Left ventricle myocardium inferior (tissue), 1 donor: ENCODE measurements at regions not wholly inside any gene's neighbourhood (a gene's known extent, or its start where the extent isn't known, plus 50 kb on each side); places are given as distances from the start of the nearest gene placed in this dataset.
A peak's percentile ranks its signal among the peaks of the same experiment; 100 is the strongest.
"Not testable (repeated sequence)": the region's sequence is repeated elsewhere in the genome, so short reads cannot be mapped to it uniquely, and the experiment has no call there.

Source experiments
- DNase-seq: peaks from one replicate; pipeline ENCODE4 v3.0.0-alpha.2; 2020
- H3K27ac ChIP-seq: fragments of 200-600 bp; replicated peaks from 2 replicates; pipeline ENCODE4 v1.8.0; 2021
- H3K27me3 ChIP-seq: fragments of 200-600 bp; 2 replicates; pipeline ENCODE4 v1.8.0; 2021; ENCODE audit warnings: low read depth
- H3K36me3 ChIP-seq: fragments of 200-600 bp; 2 replicates; pipeline ENCODE4 v1.8.0; 2021
- H3K4me1 ChIP-seq: fragments of 200-600 bp; 2 replicates; pipeline ENCODE4 v1.8.0; 2021
- H3K4me3 ChIP-seq: fragments of 200-600 bp; 2 replicates; pipeline ENCODE4 v1.8.0; 2021; ENCODE audit warnings: mild to moderate bottlenecking, moderate library complexity
- H3K9me3 ChIP-seq: fragments of 200-600 bp; replicated peaks from 2 replicates; pipeline ENCODE4 v1.8.0; 2021
- intact Hi-C: fragments of 100-400 bp; cut with micrococcal nuclease; formaldehyde crosslinking; loops from one replicate; pipeline ENCODE4 v1.11.0; 2022
- TF ChIP-seq, protein P1 (sequence below): fragments of 200-600 bp; IDR thresholded peaks from 2 replicates; pipeline ENCODE4 v1.8.0; 2021; ENCODE audit warnings: antibody characterized with exemption, mild to moderate bottlenecking, borderline replicate concordance
- donor health status: DM: no; HTN: yes; CAD: no; lungs with severe emphysema.

DNA sequence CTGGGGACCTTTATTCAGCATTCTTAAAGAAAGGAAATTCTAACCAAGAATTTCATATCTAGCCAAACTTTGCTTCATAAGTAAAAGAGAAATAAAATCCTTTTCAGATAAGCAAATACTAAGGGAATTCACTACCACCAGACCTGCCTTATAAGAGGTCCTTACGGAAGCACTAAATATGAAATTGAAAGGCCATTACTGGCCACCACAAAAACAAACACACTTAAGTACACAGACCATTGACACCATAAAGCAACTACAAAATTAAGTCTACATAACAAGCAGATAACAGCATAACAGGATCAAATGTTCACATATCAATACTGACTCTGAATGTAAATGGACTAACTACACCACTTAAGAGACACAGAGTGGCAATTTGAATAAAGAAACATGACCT is 361.4 kb upstream of the POU5F2 start:
- Histone ChIP-seq H3K27ac (no peak overlapping the region), H3K4me3 (no peak overlapping the region), H3K4me1 (no peaks in the 10 kb centered on the region), H3K9me3 (peaks cover 26% of the 10 kb centered on the region), H3K27me3 (no peaks in the 10 kb centered on the region), H3K36me3 (no peaks in the 10 kb centered on the region)
- TF ChIP-seq, protein P1, sequence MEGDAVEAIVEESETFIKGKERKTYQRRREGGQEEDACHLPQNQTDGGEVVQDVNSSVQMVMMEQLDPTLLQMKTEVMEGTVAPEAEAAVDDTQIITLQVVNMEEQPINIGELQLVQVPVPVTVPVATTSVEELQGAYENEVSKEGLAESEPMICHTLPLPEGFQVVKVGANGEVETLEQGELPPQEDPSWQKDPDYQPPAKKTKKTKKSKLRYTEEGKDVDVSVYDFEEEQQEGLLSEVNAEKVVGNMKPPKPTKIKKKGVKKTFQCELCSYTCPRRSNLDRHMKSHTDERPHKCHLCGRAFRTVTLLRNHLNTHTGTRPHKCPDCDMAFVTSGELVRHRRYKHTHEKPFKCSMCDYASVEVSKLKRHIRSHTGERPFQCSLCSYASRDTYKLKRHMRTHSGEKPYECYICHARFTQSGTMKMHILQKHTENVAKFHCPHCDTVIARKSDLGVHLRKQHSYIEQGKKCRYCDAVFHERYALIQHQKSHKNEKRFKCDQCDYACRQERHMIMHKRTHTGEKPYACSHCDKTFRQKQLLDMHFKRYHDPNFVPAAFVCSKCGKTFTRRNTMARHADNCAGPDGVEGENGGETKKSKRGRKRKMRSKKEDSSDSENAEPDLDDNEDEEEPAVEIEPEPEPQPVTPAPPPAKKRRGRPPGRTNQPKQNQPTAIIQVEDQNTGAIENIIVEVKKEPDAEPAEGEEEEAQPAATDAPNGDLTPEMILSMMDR: no peak
- intact Hi-C loops: no loop called here
- DNase-seq: no peak

DNA sequence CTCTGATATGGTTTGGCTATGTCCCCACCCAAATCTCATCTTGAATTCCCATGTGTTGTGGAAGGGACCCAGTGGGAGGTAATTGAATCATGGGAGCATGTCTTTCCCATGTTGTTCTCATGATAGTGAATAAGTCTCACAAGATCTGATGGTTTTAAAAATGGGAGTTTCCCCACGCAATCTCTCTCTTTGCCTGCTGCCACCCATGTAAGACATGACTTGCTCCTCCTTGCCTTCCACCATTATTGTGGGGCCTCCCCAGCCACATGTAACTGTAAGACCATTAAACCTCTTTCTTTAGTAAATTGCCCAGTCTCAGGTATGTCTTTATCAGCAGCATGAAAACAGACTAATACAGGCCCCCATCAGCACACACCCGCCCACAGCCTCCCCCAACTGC is 356.0 kb upstream of the POU5F2 start:
- H3K9me3 ChIP-seq: peaks cover 19% of the 10 kb centered on the region
- DNase-seq: not testable (repeated sequence)

DNA sequence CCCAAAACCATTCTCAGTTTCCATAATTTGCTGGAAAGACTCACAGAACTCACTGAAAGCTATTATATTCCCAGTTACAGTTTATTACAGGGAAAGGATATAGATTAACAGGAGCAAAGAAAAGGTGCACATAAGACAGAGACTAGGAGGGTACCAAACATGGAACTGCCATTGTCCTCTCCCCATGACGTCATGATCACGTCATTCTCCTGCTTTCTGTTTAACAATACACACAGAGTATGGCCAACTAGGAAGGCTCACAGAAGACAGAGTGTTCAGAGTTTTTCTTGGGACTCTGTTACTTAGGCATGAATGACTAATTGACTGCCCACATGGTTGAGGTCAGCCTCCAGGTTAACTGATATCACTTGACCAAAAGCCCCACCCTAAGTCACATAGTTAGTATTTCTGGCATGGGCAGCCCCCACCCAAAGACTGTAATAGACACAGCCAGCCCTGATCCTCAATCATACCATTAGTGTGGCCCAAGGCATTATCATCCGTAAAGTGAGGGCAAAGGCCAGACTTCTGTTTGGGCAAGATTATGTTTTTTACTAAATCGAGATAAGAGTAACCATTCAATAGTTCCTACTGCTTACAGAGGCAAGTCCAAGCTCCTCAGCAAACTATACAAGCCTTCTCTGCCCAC is 353.5 kb upstream of the POU5F2 start:
- TF ChIP-seq, protein P1: no peak
- Histone ChIP-seq H3K27me3 (no peaks in the 10 kb centered on the region), H3K9me3 (peaks cover 28% of the 10 kb centered on the region), H3K4me3 (no peak overlapping the region), H3K4me1 (no peaks in the 10 kb centered on the region), H3K36me3 (no peaks in the 10 kb centered on the region), H3K27ac (no peak overlapping the region)
- intact Hi-C loops: no loop called here
- DNase-seq: no peak

More for the DNA sequence above, 356.0 kb upstream of the POU5F2 start:
- H3K4me1 ChIP-seq, H3K4me3 ChIP-seq, H3K36me3 ChIP-seq, H3K27ac ChIP-seq, H3K27me3 ChIP-seq, intact Hi-C loops: not testable (repeated sequence)

DNA sequence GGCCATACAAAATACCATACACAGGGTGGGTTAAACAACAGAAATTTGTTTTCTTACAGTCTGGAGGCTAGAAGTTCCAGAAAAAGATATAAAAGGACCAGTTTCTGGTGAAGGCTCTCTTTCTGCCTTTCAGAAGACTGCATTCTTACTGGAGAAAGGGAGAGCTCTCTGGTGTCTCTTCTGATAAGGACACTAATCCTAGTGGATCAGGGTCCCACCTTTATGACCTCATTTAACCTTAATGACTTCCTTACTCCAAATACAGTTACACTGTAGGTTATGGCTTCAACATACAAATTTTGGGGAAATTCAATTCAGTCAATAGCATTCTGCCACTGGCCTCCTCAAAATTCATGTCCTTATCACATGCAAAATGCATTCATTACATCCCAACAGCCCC is 351.9 kb upstream of the POU5F2 start:
- H3K4me1 ChIP-seq: no peaks in the 10 kb centered on the region
- no peak for DNase-seq
- TF ChIP-seq, protein P1: no peak

DNA sequence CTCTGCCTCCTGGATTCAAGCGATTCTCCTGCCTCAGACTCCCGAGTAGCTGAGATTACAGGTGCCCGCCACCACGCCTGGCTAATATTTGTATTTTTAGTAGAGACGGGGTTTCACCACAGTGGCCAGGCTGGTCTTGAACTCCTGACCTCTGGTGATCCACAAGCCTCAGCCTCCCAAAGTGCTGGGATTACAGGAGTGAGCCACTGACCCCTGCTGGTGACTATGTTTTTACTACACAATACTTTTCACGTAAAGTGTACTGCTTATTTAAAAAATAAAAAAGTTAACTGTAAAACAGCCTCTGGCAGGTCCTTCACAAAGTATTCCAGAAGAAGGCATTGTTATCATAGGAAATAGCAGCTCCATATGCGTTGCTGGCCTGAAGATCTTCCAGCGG is 345.2 kb upstream of the POU5F2 start:
- H3K4me3 ChIP-seq, H3K27ac ChIP-seq, H3K27me3 ChIP-seq, H3K36me3 ChIP-seq, DNase-seq, intact Hi-C loops: not testable (repeated sequence)
- TF ChIP-seq, protein P1: peak; percentile 11
- peaks cover 19% of the 10 kb centered on the region for H3K9me3 ChIP-seq
- peaks cover 11% of the 10 kb centered on the region for H3K4me1 ChIP-seq

More for the DNA sequence above, 351.9 kb upstream of the POU5F2 start:
- Histone ChIP-seq H3K4me3 (no peak overlapping the region), H3K36me3 (no peaks in the 10 kb centered on the region), H3K9me3 (peaks cover 28% of the 10 kb centered on the region), H3K27me3 (no peaks in the 10 kb centered on the region), H3K27ac (no peak overlapping the region)
- intact Hi-C loops: no loop called here

DNA sequence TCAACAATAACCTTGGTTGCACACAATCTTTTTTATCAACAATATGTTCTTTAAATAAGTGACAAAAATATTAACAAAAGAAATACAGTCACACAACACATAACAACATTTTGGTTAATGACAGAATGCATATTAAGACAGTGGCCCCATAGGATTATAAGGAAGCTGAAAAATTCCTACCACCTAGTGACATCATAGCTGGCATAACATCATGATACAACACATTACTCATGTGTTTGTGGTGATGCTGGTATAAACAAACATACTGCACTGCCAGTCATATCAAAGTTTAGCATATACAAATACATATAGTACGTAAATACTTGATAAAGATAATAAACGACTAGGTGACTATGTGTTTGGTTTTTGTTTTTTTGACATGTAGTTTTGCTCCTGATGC is 344.8 kb upstream of the POU5F2 start:
- TF ChIP-seq, protein P1: no peak
- intact Hi-C loops: no loop called here
- Histone ChIP-seq H3K36me3 (no peaks in the 10 kb centered on the region), H3K27ac (no peak overlapping the region), H3K27me3 (no peaks in the 10 kb centered on the region), H3K9me3 (peaks cover 19% of the 10 kb centered on the region), H3K4me3 (no peak overlapping the region), H3K4me1 (peaks cover 11% of the 10 kb centered on the region)
- no peak for DNase-seq
